GM21423 (cell line): ENCODE measurements at regions not wholly inside any gene's neighbourhood (a gene's known extent, or its start where the extent isn't known, plus 50 kb on each side); places are given as distances from the start of the nearest gene placed in this dataset.

Experiments used
- ATAC-seq: cut with Tn5 transposase; IDR thresholded peaks from one replicate; pipeline ENCODE4 v1.9.1; 2021; ENCODE audit warnings: mild to moderate bottlenecking, moderate library complexity; ENCODE audit not compliant: unreplicated experiment

DNA sequence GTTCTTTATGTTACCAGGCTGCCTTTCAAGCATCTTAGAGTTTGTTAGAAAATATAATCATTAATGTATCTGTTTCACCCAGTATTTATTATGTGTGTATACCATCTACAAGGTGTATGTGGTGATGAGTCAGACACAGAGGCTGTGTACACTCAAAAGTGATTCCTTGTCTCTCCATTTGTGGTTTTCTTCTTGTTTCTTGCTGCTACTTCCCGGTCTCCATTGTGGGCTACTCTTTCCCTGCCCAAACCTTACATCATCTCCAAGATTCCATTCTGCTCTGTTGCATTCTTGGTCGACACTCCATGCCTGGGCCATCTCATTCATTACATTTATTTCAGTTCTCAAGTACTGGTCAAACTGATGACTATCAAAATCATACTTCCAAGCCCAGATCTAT, 182.2 kb upstream of the STXBP5 start:
- ATAC-seq, result no peak

DNA sequence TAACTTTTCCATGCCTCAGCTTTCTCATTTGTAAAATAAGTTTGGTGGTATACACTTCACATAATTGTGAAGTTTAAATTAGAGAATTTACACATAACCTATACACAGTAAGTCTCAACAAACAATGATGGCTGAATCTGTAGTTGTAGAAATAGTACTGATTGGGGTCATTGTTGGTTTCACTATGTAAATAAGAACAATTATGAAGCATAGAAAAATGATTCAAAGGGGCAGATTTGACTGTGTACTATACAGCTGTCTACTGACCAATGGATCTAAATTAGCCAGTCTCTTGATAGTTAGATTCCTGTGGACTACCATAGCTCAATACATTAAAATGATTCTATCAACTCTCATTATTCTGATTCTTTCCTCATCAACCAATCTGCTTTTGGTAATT, 181.1 kb upstream of the STXBP5 start:
- ATAC-seq, result no peak

DNA sequence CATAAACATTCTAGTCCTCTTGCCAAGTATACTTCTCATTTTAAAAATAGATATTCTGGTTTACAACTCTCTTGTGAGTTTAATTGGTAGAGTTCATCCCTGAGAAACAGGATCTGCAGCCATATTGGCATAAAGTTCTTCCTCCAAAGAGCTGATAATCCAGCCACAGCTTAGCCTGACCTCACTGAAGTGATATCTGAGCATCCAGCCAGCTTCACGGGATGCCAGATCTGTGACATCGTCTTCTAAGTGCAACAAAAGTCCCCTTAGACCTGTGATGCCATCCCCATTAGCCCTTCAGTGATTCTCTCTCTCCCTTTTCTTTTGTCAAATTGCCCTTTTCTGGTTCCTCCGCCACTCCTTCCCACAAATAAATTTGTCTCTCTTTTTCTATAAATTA, 180.6 kb upstream of the STXBP5 start:
- ATAC-seq, result no peak

DNA sequence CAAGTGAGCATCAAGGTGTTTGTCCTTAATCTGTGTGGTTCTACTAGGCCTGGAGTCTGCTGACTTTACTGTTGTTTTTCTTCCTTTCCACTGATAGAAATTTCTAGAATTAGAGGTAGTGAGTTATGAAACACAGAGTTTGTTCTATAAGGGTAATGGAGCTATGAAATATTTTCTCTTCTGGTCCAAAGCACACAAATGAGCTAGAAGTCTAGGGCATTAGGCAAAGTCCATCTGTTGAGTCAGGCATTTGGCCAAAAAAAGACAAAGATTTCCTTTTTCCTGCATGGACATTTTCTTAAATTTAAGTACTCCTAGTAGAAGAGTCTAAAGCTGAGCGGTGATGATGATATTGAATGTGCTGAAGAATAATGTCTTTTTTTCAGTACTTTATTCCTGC, 174.3 kb upstream of the STXBP5 start:
- no peak for ATAC-seq

DNA sequence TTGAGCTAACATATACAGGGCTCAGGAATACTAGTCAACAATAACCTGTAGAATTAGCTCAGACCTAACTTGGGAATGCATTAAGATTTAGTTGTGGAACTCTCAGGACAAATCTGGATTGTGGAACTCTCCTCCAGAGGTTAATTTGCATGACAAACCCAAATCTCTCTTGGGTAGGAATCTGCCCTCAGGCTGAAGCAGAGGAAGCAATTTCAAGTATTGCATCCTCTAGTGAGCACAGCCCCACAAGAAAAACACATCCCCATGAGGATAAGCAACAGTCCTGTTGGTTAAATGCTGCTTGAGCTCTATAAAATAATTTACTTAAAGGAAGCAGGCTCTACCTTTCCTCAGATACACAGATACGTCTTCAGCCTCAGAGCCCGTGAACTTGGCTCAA, 170.9 kb upstream of the STXBP5 start:
- ATAC-seq, result no peak

DNA sequence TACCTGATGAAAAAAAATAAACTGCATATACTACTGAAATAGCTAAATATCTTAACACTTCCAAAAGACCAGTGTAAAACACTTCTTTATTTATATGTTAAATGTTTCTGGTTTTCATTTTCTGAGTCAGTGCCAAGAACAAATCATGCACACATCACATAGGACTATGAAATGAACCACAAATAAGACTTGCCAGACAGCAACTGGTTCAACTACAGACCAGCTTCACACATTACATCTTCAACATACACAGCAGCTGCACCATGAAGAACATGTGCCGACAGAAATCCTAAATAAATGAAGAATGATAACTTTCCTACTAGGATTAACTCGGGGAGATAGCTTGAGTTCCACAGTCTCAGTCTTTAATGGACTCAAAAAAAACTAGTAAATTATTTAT, 168.3 kb upstream of the STXBP5 start:
- no peak for ATAC-seq

DNA sequence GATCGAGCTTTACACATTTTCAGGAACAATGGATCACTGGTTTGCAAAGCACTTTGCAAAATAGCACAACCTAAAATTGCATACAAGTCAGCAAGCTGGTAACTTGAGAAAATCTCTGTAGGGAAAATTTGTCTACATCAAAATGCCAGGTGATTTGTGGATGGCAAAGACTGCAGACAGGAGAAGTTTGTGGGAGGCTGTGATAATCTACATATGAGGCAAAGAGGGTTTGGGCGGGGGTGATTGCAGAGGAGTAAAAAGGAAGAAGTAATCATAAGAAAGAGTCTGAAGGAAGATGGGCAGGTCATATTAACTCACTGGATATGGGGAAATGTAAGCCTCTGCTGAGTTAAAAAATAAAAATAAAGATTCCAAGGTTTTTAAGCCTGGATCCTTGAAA, 166.3 kb upstream of the STXBP5 start:
- no peak for ATAC-seq

DNA sequence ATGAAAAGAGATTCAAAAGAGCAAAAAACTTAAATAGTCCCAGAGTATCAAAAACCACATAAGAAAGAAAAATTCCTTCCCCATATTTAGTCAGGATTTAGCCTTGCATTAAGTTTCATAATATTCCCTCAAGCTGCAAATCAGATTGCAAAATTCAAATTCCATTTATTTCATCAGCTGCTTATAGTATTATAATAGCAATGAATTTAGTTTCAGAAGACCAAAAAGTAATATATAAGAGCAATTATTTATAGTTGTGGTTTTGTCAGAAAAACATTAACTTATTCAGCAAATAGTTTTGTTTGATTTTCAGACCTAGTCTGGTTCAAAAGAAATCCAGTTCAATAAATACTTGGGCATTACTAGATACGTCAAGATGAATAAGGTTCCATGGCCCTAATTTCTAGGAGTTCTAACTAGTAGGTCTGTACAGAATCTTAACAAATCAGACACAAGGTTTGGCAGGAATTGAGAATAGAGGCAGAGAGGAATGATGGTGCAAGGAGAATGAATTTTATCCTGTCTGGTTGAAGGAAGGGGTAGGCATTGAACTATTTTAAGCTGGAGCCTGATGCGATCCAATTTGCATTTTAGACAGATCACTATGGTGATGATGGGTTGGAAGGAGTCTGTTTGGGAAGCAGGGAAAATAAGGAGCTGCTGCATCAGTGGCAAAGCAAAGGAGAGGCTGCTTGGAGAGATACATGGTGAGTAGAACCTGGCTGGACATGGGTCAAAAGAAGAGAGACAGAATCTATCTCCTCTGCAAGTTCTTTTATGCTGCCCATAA, 163.9 kb upstream of the STXBP5 start:
- no peak for ATAC-seq

DNA sequence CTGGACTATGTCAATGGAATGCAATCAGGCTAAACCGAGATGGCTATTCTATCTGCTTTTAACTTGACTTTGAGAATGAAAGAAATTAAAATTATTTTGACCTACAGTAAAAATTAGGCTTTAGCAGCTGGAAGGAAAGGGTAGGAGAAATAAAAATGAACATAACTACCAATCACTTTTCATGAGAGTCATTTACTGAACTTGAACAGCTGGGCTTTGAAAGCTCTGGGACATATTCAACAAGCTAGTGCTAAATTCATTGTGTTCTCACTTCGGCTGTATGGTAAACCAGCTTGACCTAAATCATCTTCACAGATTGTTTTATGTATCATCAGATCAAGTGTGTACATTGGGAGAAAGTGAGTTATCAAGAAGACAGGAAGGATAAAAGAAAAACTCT, 161.5 kb upstream of the STXBP5 start:
- ATAC-seq, result no peak

DNA sequence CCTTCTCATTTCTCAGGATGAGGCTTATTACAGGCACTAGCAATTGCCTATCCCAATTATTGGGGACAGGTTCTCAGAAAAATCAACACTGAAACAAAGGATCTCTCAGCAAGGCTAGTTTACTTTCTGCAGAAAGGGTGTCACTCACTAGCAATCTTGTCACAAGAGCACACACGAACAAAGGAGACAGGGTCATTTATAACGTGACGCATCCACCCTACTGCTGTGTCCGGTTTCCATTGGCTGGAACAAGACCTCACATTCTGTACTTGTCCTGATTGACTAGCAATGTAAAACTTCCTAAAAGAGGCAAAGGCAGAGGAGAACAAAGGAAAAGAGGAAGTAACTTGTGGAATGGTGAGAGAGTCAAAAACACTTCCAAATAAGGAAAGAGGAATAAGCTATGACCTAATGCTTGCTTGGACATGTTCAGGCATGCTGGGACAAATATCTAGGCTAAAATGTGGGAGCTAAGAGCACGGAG, 160.2 kb upstream of the STXBP5 start:
- ATAC-seq, result no peak

DNA sequence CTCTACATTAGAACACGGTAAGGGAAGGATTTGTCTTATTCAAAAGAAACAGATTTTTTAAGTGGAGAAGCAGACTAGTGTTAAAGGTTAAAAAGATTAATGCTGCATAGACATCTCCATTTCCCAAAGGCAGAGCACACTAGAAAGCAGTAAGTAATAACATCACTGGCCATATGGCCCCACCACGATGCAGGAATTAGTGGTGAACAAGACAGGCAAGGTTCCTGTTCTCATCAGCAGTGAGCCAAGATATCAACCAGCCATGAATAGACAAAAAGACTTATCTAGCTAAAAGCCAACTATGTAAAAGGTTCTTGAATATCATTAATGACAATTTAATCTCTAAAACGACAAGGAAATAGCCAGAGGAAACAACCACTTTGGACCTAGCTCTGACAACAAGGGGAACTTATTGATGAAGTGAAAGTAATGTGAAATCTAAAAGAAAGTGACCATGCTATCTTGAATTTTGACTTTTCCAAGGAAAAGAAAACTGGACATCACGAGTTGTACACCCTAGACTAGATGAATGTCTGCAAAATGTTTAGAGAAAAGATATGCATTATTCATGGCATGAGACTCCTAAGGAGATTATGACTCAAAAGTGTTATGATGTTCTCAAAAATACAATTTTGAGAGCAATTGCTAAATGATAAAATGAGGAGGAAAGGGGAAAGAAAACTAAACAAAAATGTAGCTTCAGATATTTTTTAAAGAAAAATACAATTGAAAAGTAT, 157.9 kb upstream of the STXBP5 start:
- ATAC-seq, result no peak

DNA sequence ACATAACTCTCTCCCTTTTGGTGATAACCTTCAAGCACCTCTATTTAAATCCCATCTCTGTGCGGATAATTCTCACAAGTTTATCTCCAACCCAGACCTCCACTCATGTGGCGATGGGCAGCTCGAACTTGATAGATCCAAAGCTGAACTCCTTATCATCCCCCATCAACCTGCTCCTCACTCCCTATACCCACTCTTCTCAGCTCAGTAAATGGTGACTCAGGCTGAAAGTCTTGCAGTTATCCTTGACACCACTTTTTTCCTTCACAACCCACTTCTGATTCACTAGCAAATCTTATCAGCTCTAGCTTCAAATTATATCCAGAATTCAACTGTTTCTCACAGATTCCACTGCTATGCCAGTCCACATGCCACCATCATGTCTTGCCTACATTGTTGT, 155.3 kb upstream of the STXBP5 start:
- no peak for ATAC-seq

DNA sequence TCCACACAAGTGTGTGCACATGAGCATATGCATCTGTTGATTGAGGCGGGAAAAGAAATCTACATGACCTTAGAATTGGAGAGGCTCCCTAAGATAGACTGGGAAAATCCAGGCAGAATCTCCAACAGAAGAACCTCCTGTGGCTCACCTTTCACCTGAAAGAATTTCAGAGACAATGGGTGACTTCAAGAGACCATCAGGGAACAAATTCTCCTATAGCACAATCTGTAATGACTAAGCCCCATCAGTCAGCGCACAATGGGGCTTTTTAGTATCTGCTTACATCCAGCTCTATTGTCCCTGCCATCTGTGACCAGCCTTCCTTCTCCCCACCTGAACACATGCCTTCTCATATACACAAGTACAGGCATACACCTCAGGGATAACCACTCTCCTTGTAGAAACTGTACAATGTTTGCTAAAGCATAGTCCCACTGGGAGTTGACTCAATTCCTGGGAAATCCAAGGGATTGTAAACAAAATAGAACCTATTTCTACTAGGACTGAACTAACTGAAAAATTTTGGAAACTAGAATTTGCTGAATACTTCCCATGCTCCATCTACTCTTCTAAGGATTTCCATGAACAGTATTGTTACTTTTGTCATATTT, 150.8 kb upstream of the STXBP5 start:
- no peak for ATAC-seq

DNA sequence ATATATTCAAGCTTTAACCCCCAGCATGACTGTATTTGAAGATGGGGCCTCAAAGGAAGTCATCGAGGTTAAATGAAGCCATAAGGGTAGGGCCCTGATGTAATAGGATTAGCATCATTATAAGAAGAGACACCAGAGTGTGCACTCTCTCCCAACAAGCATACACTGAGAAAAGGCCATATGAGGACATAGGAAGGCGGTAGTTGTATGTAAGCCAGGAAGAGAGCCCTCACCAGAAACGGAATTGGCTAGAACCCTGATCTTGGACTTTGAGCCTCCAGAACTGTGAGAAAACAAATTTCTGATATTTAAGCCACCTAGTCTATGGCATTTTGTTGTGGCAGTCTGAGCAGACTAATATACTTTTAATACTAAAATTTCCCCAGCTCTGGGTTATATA, 150.1 kb upstream of the STXBP5 start:
- ATAC-seq, result no peak

DNA sequence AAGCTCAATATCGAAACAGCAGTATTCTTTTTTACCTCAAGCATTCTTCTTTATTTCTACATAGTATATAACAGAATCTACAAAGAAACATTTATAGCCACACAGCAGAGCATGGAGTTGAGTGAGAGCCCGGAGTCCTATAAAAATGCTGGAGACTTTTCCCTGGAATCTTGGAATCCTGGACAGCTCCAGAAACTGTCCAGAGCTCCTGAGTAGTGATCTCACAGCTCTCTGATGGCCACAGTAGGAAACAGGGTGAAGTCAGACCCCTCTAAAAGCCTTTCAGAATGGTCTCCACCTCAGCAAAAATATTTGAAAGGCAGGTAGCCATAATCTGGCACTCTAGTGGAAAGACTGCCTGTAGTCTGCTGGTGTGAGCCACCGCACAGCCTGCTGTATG, 149.3 kb upstream of the STXBP5 start:
- no peak for ATAC-seq

DNA sequence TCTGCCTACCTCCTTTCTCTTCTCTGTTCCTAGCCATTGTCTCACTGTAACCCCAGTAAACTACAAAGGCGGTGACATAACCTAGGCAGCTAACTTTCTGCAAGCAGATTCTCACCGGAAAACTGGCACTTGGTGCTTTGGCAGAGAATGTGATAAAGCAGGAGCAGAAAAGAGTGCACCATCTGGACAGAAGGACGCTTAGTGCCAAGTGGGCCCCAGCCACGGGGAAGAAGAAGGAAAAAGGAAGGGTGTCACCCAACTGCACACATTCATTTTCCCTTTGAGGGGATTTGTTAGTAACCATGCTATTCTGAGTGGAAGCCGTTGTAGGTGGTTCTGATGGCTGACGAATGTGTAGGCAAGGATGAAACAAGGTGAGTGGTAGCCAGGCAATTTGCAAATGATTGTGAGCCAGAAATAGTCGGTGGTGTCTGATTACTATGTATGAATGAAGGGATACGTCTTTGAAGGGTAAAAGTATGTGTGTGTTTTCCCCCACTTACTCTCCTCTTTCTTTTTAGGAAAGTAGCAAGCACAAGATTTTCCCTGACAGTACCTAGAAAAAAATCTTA, 148.3 kb upstream of the STXBP5 start:
- ATAC-seq, result no peak

DNA sequence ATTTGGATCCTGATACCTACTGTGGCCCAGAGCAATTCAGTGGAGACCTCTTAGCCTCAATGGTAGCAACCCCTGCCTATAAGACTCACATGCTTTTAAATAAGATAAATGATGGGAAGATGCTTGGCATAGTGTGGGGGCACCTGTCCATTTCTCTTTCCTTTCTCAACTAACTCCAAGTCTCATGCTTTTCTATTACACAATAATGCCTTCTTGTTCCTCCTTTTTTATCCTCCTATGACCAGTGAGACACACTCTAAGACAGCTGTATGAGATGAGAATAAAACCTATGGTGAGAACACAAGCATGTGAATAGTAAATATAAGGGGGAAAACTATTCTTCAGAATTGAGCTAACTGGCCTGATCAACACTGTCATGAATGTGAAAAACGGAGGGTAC, 147.0 kb upstream of the STXBP5 start:
- no peak for ATAC-seq

DNA sequence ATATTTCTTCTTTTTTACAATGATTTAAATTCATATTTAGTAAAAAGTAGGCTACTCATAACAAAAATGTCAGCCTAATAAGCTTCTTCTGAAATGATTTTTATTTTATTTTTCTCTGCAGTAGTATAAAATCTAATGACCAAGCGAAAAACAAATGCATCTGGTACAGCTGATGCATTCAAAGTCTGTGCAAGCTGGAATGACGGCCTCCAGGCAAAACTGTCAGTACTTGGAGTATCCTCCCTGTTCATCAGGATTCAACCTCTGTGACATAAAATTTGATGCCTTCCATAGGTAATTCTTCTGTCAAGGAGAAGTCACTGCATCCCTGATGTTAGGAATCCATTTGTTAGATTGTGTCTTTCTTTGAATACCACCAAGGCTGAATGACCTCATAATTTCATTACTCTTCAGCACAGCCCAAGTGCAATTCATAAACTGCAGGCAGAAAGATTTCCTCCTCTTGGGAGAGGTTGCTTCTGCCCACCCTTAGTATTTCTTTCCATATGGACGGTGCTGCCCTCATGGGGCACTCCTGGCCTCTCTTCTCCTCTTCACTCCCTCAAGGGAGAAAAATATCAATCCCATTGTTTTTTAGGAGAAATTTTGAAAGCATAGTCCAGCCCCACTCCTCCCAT, 146.4 kb upstream of the STXBP5 start:
- no peak for ATAC-seq

DNA sequence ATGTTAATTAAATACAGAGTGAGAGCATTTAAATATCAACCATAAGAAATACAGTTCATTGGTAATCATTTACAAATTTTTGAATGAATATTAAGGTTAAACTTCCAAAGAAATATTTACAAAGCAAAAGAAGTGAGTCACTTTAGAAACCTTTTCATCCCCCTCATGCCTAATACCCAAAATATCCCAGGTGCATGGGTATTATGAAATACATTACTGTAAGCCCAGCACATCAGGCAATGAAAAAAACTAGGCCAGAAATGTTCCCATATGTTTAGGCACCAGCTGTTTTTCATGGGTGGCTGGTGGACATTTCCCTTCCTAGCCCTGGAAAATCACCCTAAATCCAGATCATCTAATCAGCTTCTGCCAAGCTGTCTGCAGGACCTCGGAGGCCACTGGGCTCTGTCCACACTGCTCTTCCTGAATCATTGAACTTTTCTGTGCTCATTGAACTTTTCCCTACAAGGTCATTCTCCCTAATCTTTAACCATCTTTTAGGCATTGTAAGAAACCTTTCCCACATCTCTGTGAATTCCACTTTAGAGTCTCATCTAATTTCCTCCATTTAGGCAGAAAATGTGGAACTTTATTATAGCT, 145.3 kb upstream of the STXBP5 start:
- ATAC-seq, result no peak

DNA sequence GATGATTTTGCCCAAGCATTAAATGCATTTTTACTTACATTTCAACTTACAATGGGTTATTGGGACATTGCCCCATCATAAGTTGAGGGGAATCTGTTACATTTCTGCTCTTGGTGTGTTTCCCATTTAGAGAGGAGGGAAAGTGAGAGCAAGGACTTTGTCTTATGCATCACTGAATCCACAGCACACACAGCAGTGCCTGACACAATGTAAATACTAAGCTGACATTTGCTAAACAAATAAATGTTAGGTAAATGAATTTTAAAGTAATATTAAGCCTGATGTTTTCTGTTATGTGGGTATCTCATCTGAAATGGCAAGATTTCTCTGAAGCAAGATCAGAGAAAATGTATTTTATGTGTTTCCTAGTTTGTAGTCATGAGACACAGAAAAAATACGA, 143.6 kb upstream of the STXBP5 start:
- no peak for ATAC-seq

DNA sequence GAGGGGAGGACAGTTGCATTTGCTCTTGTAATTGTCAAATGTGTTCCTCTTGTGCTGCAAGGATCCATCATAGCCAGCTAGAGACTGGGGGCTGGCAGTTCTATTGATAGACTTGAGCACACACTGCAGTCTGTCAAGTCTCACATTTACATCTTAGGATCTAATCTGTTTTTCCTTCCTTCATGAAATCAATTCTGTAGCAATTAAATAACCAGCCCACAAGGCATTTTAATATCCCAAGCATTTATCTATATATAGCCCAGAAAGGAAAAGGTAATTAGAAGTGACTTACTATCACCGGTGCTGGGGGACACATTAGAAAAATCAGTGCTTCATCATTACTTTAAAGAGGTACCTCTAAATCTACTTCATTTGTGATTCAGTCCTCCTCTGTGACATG, 143.0 kb upstream of the STXBP5 start:
- no peak for ATAC-seq
